ENCODE measurements at regions not wholly inside any gene's neighbourhood (a gene's known extent, or its start where the extent isn't known, plus 50 kb on each side); places are given as distances from the start of the nearest gene placed in this dataset.

- no peak for TF ChIP-seq JUN (IDR thresholded peaks at IDR 0.05)
- no peak for TF ChIP-seq HOXA7 (CRISPR knock-in tag; IDR thresholded peaks at IDR 0.05)
- no peak for TF ChIP-seq POLR2A (IDR thresholded peaks at IDR 0.05; ENCODE audit: low read length)
- no peak for TF ChIP-seq CTCF (IDR thresholded peaks at IDR 0.05)
- TF ChIP-seq REST (IDR thresholded peaks at IDR 0.05) = no peak
- TF ChIP-seq MYC (IDR thresholded peaks at IDR 0.05; ENCODE audit: borderline replicate concordance, low read length) = no peak
- TF ChIP-seq MAFK (IDR thresholded peaks at IDR 0.05; ENCODE audit: partially characterized antibody) = no peak
- no peak for TF ChIP-seq MAX (IDR thresholded peaks at IDR 0.05)
- TF ChIP-seq EP300 (IDR thresholded peaks at IDR 0.05) = no peak
- no peak for TF ChIP-seq TP53 (CRISPR knock-in tag; IDR thresholded peaks at IDR 0.05)
- TF ChIP-seq CBX2 (IDR thresholded peaks at IDR 0.05; ENCODE audit: borderline replicate concordance, low read depth) = no peak
Observed at GRCh38 chr9:75213765-75214164, 125.5 kb downstream of the OSTF1 start.
